ENCODE measurements at regions not wholly inside any gene's neighbourhood (a gene's known extent, or its start where the extent isn't known, plus 50 kb on each side); places are given as distances from the start of the nearest gene placed in this dataset.

- Histone ChIP-seq H3K36me3 (no peaks in the 10 kb centered on the region), H3K9me3 (peaks cover 9% of the 10 kb centered on the region), H3K27me3 (no peaks in the 10 kb centered on the region), H3K4me3 (no peak overlapping the region)
- no peak for DNase-seq
These were observed 163.7 kb downstream of the ARL4A start for GRCh38 chr7:12851142-12851541.

GRCh38 chr7:12851841-12852240 lies 164.4 kb downstream of the ARL4A start:
- Histone ChIP-seq H3K9me3 (peaks cover 5% of the 10 kb centered on the region; the same call in 1 of the 2 replicates), H3K27me3 (no peaks in the 10 kb centered on the region), H3K36me3 (no peaks in the 10 kb centered on the region), H3K4me3 (no peak overlapping the region)
- no peak for DNase-seq

- H3K4me3 ChIP-seq: no peak overlapping the region
- 0 out of 2 replicates have a peak, but pooled peaks cover 2% of the 10 kb centered on the region for H3K9me3 ChIP-seq
- H3K36me3 ChIP-seq: no peaks in the 10 kb centered on the region
- DNase-seq: no peak
- no peaks in the 10 kb centered on the region for H3K27me3 ChIP-seq
These were observed 167.6 kb downstream of the ARL4A start for GRCh38 chr7:12855036-12855435.

GRCh38 chr7:12859761-12860160 lies 172.3 kb downstream of the ARL4A start:
- no peaks in the 10 kb centered on the region for H3K27me3 ChIP-seq
- 0 out of 2 replicates have a peak, but pooled peaks cover 2% of the 10 kb centered on the region for H3K9me3 ChIP-seq
- H3K36me3 ChIP-seq: no peaks in the 10 kb centered on the region
- DNase-seq: no peak
- H3K4me3 ChIP-seq: no peak overlapping the region

- Histone ChIP-seq H3K4me3 (no peak overlapping the region), H3K27me3 (no peaks in the 10 kb centered on the region), H3K9me3 (no peaks in the 10 kb centered on the region), H3K36me3 (no peaks in the 10 kb centered on the region)
- no peak for DNase-seq
These were observed 173.6 kb downstream of the ARL4A start for GRCh38 chr7:12861070-12861469.

GRCh38 chr7:12862146-12862545 lies 174.7 kb downstream of the ARL4A start:
- DNase-seq: no peak
- Histone ChIP-seq H3K9me3 (no peaks in the 10 kb centered on the region), H3K4me3 (no peak overlapping the region), H3K27me3 (no peaks in the 10 kb centered on the region), H3K36me3 (no peaks in the 10 kb centered on the region)

GRCh38 chr7:12864470-12865046 lies 177.1 kb downstream of the ARL4A start:
- Histone ChIP-seq H3K27me3 (no peaks in the 10 kb centered on the region), H3K36me3 (no peaks in the 10 kb centered on the region), H3K4me3 (no peak overlapping the region), H3K9me3 (no peaks in the 10 kb centered on the region)
- DNase-seq: no peak

GRCh38 chr7:12865593-12865992 lies 178.2 kb downstream of the ARL4A start:
- no peaks in the 10 kb centered on the region for H3K27me3 ChIP-seq
- no peaks in the 10 kb centered on the region for H3K9me3 ChIP-seq
- no peaks in the 10 kb centered on the region for H3K36me3 ChIP-seq
- no peak overlapping the region for H3K4me3 ChIP-seq
- no peak for DNase-seq

GRCh38 chr7:12866207-12866606 lies 178.8 kb downstream of the ARL4A start:
- no peak for DNase-seq
- no peak overlapping the region for H3K4me3 ChIP-seq
- H3K36me3 ChIP-seq: no peaks in the 10 kb centered on the region
- no peaks in the 10 kb centered on the region for H3K9me3 ChIP-seq
- no peaks in the 10 kb centered on the region for H3K27me3 ChIP-seq

- H3K36me3 ChIP-seq: no peaks in the 10 kb centered on the region
- H3K9me3 ChIP-seq: no peaks in the 10 kb centered on the region
- no peak for DNase-seq
- H3K27me3 ChIP-seq: no peaks in the 10 kb centered on the region
- H3K4me3 ChIP-seq: no peak overlapping the region
These were observed 180.6 kb downstream of the ARL4A start for GRCh38 chr7:12868027-12868426.

- no peaks in the 10 kb centered on the region for H3K36me3 ChIP-seq
- no peak overlapping the region for H3K4me3 ChIP-seq
- no peak for DNase-seq
- H3K27me3 ChIP-seq: no peaks in the 10 kb centered on the region
- no peaks in the 10 kb centered on the region for H3K9me3 ChIP-seq
These were observed 182.8 kb downstream of the ARL4A start for GRCh38 chr7:12870219-12870618.

- no peak for DNase-seq
These were observed 185.1 kb downstream of the ARL4A start for GRCh38 chr7:12872487-12872886.

GRCh38 chr7:12873571-12873970 lies 186.1 kb downstream of the ARL4A start:
- Histone ChIP-seq H3K36me3 (no peaks in the 10 kb centered on the region), H3K9me3 (no peaks in the 10 kb centered on the region), H3K4me3 (no peak overlapping the region), H3K27me3 (no peaks in the 10 kb centered on the region)
- no peak for DNase-seq

More at GRCh38 chr7:12872487-12872886, 185.1 kb downstream of the ARL4A start:
- Histone ChIP-seq H3K27me3 (no peaks in the 10 kb centered on the region), H3K36me3 (no peaks in the 10 kb centered on the region), H3K9me3 (no peaks in the 10 kb centered on the region), H3K4me3 (no peak overlapping the region)

- Histone ChIP-seq H3K36me3 (no peaks in the 10 kb centered on the region), H3K9me3 (no peaks in the 10 kb centered on the region), H3K27me3 (no peaks in the 10 kb centered on the region), H3K4me3 (no peak overlapping the region)
- no peak for DNase-seq
These were observed 191.7 kb downstream of the ARL4A start for GRCh38 chr7:12879139-12879538.

GRCh38 chr7:12881712-12882111 lies 194.3 kb downstream of the ARL4A start:
- H3K27me3 ChIP-seq: no peaks in the 10 kb centered on the region
- H3K36me3 ChIP-seq: no peaks in the 10 kb centered on the region
- H3K9me3 ChIP-seq: no peaks in the 10 kb centered on the region
- no peak overlapping the region for H3K4me3 ChIP-seq
- DNase-seq: no peak

GRCh38 chr7:12882710-12883109 lies 195.3 kb downstream of the ARL4A start:
- Histone ChIP-seq H3K4me3 (no peak overlapping the region), H3K9me3 (no peaks in the 10 kb centered on the region), H3K36me3 (no peaks in the 10 kb centered on the region), H3K27me3 (no peaks in the 10 kb centered on the region)
- no peak for DNase-seq

GRCh38 chr7:12884033-12884432 lies 196.6 kb downstream of the ARL4A start:
- H3K27me3 ChIP-seq: no peaks in the 10 kb centered on the region
- DNase-seq: no peak
- no peaks in the 10 kb centered on the region for H3K36me3 ChIP-seq
- no peaks in the 10 kb centered on the region for H3K9me3 ChIP-seq
- H3K4me3 ChIP-seq: no peak overlapping the region

- Histone ChIP-seq H3K9me3 (no peaks in the 10 kb centered on the region), H3K4me3 (no peak overlapping the region), H3K27me3 (no peaks in the 10 kb centered on the region), H3K36me3 (no peaks in the 10 kb centered on the region)
- DNase-seq: peak; percentile 65
These were observed 197.5 kb downstream of the ARL4A start for GRCh38 chr7:12884856-12885440.

All from MG63 (cell line).